HG03354 (cell line): ENCODE measurements at regions not wholly inside any gene's neighbourhood (a gene's known extent, or its start where the extent isn't known, plus 50 kb on each side); places are given as distances from the start of the nearest gene placed in this dataset.

Experiments
- ATAC-seq: cut with Tn5 transposase; IDR thresholded peaks from one replicate; pipeline ENCODE4 v1.9.1; 2021; ENCODE audit warnings: mild to moderate bottlenecking; ENCODE audit not compliant: unreplicated experiment, poor library complexity, severe bottlenecking

GRCh38 chr1:177385760-177386698, 215.3 kb downstream of the BRINP2 start:
- no peak for ATAC-seq

- no peak for ATAC-seq
Measured at GRCh38 chr1:177384461-177384860, 213.7 kb downstream of the BRINP2 start.

DNA sequence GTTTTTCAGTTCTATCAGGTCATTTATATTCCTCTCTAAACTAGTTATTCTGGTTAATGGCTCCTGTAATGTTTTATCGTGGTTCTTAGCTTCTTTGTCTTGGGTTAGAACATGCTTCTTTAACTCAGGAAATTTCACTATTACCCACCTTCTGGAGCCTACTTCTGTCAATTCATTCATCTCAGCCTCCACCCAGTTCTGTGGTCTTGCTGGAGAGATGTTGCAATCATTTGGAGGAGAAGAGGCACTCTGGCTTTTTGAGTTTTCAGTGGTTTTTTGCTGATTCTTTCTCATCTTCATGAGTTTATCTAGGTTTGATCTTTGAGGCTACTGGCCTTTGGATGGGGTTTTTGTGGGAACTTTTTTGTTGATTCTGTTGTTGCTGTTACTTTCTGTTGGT, 213.0 kb downstream of the BRINP2 start:
- ATAC-seq = no peak

- ATAC-seq = no peak
Measured at GRCh38 chr1:177377866-177378265, 207.1 kb downstream of the BRINP2 start.

GRCh38 chr1:177368255-177368654, 197.5 kb downstream of the BRINP2 start:
- no peak for ATAC-seq

- no peak for ATAC-seq
Measured at GRCh38 chr1:177366091-177366490, 195.3 kb downstream of the BRINP2 start.

DNA sequence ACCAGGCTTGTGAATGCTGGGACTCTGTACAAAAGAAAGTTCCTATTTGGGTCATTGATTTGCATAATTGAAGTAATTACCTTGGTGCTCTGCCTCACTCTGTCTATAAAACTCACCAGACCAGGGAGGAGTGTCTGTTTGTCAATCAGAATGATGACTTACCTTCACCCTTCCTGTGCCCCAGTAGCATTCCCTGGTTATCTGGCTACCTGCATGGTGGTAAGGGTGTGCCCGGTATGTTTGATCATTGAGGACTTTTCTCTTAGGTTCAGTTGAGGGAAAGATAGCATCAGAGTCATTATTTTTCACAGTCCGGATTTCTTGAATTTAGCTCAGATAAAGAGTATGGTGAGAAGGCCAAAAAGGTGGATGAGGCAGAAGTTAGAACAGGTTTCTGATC, 190.0 kb downstream of the BRINP2 start:
- ATAC-seq = no peak

DNA sequence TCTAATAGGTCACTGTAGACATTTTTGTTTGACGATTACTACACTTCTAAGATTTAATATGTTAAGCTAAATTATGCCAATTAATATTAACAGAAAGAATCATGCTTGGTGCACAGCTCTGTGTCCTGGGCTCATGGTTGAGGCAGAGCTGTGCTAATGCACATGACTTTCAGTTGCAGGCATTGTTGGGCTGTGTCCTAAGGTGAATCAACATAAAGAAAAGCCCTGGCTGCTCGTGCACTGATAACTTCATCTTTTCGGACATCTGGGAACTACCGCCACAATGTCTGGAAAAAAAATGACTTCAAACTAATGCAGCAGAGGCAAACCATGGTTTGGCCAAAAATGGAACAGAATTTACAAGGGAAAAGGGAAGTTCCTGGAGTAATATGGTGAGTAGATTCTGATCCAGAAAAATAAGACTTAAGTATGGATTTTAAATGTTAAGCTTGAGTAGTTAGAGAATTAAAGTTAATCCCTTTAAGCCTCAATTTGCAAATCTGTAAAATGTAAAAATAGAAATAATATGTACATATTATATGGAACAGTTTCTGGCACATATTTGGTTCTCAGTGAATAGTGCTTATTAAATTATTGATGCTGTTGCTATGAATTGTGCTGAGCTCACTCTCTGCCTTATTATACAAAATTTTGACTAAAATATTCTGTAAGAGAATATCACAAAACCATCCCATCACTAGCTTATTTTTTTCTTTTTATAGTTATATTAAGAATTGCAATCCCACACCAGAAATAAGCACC, 186.1 kb downstream of the BRINP2 start:
- no peak for ATAC-seq

DNA sequence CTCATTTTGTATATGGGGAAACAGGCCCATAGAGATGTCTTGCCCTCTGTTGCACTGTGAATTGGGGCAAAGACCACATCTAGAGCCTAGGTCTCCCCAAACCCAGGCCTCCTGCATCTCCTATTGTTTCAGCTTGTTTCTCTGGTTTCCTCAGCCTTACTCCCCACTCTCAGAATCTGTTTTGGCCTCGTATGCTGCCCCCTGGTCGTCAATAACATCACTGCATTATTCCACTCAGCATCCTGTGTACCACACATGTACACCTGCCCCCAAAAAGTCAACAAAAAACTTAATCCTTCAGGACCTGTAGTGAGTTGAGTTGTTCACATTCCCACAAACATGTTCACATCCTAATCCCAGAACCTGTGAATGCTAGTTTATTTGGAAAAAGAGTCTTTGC, 184.8 kb downstream of the BRINP2 start:
- peak; percentile 71 for ATAC-seq

GRCh38 chr1:177354247-177354646, 183.5 kb downstream of the BRINP2 start:
- no peak for ATAC-seq

GRCh38 chr1:177351361-177352108, 180.8 kb downstream of the BRINP2 start:
- ATAC-seq = no peak

DNA sequence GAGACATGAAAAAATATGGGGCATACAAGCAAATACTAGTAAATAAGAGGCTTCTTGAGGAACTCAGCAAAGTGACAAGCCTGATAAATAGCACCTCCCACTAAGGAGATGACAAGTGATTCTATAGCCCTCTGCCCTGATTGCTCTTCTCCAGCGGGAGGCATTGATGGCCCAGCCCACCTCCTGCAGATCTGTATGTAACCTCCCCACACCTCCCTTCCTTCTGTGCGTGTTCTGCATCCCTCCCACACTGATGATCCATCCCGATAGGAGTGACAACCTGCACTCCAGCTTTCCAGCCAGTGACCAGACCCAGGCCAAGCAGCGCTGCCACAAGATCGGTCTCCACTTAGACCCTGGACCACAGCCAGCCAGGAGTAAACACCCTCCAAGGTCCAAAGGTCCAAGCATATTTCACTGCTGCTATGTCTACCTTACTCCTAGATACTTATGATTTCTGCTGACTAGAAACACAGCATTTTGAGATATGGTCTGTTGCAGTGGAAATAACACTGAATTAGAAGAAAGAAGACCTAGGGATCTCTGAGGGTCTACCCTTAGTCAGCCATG, 176.1 kb downstream of the BRINP2 start:
- no peak for ATAC-seq

DNA sequence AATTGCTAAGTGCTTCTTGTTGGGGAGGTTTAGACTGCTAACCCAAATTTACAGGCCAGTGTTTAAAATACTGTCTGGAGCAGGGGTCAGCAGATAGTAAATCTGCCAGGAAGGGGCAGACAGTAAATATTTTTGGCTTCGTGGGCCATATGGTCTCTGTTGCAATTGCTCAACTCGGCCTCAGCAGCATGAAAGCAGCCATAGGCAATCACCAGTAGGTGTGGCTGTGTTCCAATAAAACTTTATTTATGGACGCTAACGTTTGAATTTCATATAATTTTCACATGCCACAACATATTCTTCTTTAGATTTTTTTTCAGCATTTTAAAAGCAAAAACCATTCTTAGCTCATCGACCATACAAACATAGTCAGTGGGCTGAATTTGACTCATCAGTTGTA, 172.7 kb downstream of the BRINP2 start:
- no peak for ATAC-seq

- no peak for ATAC-seq
Measured at GRCh38 chr1:177341773-177342172, 171.0 kb downstream of the BRINP2 start.

DNA sequence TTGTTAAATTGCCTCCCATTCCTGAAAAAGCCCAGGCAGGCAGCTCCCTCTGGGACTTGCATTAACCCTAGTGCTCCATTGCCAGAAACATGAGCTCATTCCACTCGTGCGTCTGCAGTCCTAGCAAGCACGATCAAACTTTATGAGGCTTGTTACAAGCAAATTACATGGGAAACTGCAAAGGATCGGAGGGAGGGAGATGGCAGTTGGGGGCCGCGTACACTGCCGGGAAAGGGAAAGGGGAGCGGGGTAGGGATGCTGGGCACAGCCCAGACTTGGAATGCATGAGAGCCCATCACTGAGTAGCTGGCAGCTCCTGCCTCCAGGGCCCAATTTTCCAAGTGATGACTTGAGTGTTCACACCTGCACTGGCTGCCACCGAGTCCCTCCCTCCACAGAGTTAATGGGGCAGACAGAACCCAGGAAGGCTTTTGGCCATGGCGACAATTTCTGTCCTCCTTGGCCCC, 169.9 kb downstream of the BRINP2 start:
- no peak for ATAC-seq

- no peak for ATAC-seq
Measured at GRCh38 chr1:177338376-177338775, 167.6 kb downstream of the BRINP2 start.

DNA sequence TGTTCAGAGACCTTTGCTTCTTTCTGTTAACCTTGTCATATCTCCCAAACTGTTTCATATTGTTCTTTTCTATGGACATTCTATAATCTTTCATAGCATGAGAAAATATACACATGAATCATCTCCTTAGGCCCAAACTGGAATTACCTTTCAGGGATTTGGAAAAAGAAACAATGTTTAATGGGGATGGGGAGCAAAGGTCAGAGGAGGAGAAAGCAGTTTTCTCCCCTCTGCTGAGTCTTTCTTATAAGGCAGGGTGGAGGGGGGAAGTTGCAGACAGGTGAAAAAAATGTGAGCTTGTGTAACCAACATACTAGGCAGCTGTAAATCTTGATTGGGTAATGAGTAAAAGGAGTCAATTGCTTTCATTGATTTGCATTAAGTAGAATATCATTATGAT, 164.1 kb downstream of the BRINP2 start:
- ATAC-seq = no peak

- ATAC-seq = no peak
Measured at GRCh38 chr1:177333936-177334595, 163.3 kb downstream of the BRINP2 start.
